ENCODE measurements at regions not wholly inside any gene's neighbourhood (a gene's known extent, or its start where the extent isn't known, plus 50 kb on each side); places are given as distances from the start of the nearest gene placed in this dataset.

DNA sequence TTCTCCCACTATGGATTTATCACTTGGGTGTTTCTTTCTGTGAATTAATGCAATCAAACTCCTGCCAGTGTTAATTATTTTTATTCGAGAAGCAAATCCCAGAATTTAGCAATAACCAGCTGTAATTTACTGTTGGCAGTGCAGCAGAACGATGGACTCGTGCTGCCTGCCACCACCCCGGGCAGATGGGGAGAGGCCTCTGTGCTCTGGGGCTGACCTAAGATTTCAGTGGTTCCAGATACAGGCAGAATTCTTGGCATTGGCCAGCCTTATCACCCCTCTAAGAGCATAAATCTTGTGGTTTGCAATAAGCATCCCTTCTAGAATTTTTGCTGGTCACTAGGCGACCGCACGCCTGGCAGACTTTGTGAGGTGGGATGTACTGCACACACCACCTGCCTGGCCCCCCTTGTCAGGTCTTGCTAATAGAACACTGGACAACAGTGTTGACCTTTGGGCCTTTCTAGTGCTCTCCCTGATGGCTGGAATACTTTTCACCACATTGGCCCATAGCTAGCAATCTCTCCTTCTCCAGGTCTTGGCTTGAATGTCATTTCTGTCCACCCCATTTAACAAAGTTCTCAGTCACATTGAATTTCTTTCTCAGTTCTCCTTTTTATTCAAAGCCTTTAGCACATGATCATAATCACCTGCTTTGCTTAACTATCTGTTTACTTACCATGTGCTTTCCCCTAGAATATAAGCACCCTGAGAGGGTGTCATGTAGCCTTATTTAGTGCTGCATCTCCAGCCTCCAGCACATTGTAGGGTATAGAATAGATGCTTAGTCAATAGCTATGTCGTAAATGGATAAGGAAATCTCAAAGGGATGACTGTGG, 122.1 kb upstream of the DYNLRB2 start:
- DNase-seq: no peak

DNA sequence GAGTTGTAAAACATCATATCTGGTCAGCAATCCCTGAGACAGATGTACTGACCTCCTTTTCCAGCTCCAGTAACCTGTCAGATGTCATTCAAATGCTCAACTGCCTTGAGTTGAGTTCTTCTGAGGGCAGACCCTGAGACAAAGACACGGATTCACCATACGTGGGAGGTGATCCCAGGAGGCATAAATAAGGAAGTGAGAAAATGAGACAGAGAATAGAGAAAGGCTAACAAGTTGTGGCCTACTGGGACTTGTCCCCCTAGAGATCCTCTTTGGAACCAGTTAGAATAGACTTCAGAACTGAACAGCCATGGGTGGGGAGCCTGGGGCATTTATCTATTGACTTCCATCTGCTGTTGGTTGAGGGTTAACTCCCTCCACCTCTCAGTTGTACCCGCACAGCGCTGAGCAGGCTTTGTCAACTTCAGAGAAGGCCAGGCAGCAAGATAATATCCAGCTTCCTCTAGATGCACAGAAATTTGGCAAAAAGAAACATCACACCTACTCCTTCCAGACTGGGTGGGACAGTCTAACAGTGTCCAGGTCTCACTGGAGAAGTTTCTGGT, 123.0 kb upstream of the DYNLRB2 start:
- DNase-seq: no peak

DNA sequence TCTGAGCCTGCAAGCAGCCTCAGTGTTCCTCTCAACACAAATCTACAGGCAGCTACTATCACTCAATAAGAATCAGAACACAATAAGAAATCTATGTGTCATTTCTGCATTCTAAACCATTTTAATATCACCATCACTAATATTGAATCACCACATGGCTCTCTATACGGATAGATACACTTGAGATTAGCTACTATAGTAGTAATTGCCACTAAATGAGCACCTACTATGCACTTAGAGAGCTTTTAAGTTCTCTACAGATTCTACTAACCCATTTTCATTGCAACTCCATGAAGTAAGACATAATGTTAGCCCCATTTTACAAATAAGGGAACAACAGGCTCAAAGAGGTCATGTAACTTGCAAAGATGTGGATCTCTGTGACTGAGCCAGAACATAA, 132.8 kb upstream of the DYNLRB2 start:
- no peak for DNase-seq

DNA sequence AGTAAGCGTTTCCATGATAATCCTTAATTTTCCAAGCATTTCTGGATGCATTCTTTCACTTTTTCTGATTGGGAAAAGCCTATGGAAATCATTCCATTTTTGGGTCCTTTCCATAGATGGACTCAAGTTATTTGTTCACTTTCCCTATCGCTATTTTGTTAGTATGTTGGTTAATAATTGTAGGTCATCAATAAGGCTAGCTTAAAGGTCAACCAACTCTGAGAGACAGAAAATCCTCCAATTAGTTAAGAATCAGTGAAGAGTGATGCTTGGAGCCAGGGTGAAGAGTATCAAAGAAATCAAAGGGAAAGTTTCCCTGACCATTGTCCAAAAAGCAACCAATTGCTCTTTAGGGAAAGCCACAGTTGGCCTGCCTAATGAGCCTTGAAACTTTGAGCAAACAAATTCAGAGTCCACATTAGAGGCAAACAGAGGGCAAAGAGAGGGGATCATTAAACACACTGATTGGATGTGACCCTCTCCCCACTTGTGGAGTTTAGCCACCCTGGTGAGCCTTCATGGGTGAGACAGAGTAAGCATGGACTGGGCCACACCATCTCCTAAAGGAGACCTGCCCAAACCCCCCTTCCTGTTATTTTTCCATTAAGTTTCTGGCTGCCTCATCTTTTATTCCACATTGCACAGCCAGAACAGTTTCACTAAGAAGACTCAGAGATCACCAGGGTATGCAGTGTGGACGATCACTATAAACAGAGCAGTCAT, 133.4 kb upstream of the DYNLRB2 start:
- no peak for DNase-seq

DNA sequence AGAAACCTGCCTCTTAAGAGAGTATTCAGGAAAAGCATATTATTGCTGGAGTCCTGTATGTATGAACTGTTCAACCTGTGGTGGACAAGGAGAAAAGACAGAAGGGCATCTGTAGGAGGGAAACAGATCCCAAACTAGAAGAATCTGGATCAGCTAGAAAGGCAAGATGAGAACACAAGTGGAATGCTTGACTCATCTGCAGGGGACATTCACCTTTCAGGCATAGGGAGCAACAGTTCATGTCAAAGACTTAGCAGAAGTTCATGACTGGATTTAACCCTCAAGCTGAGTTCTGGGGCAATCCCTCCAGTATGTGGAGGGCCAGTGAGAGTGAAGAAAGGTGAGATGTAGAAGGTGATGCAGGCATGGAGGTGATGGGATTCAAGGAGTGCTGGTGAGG, 135.9 kb upstream of the DYNLRB2 start:
- no peak for DNase-seq

DNA sequence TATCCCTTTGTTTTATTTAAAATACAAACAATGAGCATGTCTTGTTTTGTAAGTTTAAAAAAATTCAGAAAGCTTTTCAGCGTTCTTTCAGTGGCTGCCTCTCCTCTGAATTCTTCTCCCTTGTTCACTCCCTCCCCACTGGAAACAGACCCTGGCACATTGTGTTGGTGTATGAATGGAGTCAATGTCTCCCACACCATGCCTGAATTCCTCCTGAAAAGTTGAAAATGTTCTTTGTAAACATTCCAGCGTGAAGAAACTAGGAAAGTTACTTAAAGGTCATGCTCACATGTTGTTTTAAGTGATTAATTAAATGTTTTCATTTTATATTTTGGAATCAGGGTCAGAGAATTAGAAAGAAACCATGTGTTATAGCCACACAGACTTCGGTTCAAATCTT, 136.9 kb upstream of the DYNLRB2 start:
- DNase-seq: no peak

DNA sequence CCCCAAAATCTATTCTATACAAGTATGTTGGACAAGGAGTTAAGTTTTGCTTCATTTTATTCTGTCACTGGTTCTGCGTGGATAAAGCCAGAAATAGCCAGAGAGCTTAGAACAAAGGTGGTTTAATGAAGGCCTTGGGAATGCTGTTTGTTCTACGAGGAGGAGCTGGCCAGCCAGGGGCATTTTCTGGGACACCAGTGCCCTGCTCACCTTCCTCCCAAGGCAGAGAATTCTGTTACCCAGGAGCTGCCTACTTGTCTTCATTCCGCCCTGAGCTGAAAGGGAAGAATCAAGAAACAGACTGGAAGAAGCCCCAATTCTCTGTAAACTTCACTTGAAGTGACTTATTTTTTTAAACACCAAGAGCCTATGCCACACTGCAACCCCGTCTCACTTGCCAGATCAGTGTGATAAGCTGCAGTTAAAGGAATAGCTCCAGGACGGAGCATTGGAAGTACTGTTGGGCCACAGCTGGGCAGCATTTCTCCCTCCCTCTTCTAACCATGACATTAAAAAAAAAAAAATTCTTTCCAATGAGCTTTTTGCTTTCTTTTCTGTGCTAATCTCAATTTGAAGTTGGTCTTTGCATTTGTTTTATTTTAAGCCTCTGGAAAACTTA, 149.8 kb upstream of the DYNLRB2 start:
- DNase-seq: no peak

DNA sequence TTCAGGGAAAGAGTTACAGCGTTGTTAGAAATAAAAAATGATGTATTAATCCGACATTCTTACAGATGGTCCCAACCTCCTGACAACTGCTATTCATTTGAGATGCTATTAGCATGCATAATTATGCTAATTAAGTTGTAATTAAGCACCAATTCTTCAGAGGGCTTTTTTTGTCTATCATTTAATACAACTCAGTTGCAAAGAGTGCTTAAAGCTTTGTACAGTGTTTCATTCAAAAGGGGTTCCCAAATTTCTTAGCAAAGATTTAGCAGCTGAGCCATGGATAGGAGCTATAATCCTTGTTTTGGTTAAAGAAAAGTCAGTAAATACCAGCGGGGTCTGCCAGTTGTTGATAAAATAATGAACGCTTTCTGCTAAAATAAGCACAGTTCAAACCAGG, 150.7 kb upstream of the DYNLRB2 start:
- no peak for DNase-seq

DNA sequence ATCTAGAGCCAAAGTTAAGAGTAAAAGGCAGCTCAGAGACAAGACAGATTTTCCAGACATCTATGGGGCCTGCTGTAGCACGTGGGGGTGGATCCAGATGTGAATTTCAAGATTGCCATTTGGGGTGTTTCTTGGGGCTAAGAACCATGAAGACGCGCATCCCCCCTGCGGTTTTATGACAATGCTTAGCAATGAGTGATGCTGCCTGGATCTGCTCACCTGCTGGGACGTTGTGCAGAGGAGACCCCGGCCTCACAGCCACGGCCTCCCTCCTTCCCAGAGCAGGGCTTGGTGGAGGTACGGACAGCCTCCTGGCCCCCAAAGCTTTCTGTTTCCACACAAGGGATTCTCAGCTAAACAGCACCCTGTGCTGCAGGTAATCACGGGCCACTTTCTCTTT, 151.5 kb upstream of the DYNLRB2 start:
- no peak for DNase-seq

DNA sequence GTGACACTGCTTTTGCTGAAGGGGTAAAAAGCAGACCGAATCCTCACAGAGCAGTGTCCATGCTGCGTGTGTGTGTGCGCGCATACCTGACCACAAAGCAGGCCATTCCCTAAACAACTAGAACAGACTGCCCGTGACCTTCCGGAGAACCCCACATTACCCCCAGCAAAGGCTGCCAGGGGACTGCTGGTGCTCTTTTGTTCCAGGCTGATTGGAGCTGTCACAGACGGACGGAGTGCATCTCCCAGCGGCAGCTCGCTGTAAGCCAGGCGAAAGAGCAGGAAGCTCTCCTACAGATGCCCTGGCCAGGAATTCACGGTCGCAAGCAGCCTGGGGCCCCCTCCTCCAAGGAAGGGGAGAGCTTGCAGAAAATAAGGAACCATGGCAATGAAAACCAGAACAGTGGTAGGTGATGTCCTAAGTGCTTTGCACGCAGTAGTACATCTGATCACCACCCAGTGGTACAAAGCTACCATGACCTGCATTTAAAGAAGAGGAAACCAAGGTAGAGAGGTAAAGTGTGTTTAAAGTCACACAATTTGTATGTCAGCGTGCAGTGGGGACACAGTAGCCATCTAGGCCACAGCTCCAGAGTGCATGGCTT, 153.4 kb upstream of the DYNLRB2 start:
- DNase-seq: no peak

DNA sequence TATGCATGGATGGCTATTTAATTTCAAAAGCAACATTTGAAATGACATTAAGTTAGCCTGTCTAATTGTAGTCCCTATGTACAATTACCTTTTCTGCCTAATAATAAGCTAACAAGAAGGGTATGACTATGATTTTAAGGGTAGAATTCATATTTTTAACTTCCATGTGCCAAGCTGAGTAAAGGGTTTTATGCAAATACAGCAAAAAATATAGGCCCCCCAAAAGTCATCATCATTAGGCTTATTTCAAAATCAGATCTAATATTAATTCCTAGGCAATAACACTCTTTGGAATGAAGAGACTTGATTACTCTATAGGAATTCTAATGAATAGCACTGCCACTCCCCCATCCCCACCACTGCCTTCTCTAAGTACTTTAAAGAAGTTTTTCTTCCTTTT, 155.9 kb upstream of the DYNLRB2 start:
- DNase-seq: no peak

DNA sequence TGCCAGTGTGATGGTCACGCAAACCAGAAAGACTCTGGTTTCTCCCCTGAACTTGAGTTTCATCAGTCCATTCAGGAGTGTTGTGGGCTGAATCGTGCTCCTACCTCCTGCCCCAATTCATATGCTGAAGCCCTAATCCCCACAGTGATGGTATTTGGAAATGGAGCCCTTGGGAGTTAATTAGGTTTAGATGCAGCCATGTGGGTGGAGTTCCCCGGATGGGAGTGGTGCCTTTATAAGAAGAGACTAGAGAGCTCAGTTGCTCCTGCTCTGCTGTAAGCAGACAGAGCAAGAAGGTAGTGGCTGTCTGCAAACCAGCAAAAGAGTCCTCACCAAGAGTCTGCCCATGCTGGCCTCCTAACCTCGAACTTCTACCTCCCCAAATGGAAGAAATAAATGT, 160.3 kb upstream of the DYNLRB2 start:
- DNase-seq: no peak

DNA sequence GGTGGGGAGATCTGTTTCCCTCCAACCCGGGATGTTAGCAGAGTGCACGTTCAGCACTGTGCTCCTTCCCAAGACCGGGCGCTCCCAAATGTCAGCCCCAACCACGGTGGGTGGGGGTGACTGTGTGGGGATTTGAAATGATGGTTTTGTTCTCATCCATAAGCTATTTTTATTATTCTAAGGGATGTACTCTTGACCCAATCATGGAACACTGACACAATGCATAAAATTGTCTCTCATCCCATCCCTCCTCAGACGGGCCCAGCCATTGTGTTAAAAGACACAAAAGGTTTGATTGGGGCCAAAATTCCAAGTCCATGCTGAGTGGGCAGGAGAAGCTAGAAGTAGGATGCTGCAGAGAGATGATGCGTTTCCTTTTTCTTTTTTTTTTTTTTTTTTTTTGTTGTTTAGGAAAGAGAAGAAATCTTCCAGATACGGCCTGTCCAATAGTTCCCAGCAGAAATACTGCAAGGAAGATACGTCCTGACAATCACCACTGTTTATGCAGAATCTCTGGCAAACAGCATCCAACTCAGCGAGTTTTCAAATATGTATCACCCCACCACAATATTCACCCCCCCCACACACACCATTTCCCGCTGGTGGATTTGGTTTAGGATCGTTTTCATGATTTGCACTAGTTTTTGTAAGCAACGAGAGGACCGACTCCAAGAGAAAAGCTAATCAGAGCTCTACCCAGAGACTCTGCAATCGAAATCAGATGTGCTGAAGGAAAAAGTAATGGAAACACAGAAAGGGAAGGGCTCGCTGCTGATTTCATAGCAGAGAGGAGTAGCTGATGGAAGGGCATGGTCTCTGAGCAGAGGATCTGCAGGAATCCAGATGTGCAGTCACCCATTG, 163.5 kb upstream of the DYNLRB2 start:
- DNase-seq: no peak

DNA sequence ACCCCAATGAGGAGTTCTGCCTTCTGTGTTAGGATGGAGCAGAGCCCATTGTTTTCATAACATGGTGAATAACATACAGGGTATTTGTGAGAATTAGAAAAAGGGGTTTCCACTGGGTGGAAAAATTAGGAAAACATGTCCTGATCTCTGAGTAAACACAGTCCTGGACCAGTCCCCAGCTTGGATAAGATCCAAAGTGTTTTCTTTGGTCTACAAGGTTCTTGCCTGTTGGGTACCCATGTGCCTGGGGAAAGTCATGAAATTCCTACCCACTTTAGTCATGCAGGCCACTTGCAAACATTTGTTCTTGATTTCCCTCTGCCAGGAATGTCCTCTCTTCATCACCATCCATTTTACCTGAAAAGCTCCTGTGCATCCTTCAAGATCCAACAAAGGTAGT, 164.8 kb upstream of the DYNLRB2 start:
- no peak for DNase-seq

DNA sequence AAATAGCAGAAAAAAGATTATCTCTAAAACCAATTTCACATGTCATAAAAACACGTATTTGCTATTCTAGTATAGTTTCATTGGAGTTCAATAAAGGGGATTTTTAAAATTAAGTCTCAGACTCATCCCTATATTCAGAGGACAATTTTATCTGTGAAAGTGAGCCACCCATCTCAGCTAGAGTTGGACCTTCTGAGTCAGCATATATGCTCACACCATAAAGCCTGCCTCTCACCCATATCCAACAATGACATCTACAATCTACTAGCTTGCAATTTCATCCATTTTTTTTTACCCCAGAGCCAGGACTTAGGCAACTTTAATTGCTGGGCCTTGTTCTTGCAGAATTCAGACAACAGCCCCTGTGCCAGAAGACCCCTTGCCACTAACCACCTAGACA, 165.3 kb upstream of the DYNLRB2 start:
- no peak for DNase-seq

DNA sequence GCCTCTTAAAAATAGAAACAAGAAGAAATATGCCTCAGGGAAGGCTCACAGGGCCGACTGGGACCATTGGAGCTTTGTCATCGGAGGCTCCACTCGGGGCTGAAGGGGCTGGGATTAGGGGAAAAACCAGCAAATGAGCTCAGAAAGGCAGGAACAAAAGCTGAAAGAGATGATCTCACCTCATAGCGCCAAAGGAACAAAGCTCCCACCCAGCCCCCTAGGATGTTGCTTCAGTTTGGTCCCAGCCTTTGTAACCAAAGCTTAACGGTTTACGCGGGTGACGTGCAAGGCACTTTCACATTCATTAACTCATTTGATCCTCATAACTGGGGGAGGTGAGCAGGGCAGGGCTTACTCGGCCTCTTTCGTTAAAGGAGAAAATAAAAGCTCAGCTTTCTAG, 168.5 kb upstream of the DYNLRB2 start:
- DNase-seq: no peak

DNA sequence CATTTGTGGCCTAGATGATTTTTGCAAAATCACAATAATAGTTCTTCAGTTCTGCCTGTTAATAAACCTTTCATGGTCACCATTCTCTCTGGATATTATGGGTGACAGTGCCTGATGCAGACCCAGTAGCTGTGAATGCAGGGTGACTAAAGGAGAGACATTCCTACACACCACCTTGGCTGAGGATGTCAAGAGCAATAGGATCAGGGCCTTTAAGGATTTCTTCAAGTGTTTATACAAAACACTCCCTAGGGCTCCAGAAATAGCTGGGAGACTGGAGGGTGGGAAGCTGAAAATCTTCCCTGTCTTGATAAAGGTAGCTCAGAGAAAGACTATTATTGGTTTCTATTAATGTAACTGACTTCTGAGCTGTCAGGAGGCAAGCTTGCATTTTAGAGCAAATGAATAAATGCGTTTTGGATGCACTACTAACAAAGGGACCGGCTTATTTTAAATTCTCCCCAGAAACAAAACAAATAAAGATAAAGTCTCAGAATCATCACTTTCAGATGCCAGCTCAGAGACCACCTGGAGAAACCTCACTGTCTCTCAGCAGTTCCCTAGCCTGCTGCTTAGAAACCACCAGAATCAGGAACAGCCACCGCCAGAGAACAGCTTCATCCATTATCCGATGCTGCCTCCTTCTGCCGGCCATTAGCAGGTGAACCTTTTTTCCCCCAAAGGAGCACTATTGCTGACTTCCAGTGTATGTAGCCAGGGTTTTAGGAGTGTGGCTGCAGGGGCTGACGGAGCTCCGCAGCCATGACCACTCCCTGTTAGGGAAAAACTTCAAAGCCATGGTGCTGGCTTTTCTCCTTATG, 171.4 kb upstream of the DYNLRB2 start:
- DNase-seq: no peak

DNA sequence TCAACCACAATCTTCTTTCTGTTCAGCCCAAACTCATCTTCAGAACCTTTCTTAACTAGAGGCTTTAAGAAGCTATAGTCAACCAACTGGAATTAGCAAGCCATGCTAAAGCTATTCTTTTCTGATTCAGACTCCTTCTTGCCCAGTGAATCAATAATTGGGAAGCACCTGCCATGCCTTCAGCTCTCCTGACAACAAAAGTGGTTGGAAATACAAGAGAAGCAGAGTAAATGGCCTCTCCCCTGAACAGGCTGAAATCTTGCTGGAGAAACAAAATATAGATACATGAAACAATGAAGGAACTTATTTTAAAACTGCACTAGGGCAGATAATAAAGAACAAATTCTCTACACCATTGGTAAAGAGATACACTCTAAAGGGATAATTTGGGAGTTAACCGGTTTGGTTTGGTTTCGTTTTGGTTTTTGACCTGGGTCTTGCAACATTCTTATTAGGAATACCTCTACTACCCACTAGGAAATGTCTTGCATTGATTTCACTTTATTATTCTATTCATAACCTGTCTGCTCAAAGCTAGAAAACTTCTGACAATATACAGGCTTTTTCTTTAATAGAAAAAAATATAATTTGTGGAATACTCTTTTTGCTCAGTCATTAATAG, 173.6 kb upstream of the DYNLRB2 start:
- no peak for DNase-seq

DNA sequence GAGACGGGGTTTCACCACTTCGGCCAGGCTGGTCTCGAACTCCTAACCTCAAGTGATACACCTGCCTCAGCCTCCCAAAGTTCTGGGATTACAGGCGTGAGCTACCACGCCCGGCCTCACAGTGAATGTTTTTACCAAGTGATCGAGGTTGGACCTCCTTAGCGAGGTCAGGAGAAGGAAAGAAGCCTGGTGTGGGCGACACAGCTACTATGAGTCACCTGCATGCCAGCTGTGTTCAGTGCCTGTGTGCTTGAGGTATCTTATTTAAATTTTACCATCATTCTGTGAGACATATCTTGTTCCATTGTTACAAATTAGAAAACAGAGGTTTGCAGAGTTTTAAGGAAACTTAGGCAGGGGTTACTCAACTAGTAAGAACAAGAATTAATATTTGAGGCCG, 174.8 kb upstream of the DYNLRB2 start:
- no peak for DNase-seq

DNA sequence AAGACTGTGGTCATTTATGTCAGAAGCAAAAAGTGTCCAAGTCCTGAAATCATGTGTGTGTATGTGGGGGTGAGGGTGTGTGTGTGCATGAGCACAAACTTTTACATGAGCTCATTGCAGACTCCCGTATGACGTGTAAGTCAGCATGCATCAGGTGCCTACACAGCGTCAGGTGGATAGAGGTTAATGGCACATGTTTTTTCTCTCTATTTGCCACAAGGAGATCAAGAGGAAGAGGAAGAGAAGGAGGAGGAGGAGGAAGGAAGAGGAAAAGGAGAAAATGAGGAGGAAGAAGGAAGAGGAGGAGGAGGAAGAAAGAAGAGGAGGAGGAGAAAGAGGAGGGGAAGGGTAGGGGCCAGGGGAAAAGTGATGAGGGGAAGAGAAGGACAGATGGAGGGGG, 178.0 kb upstream of the DYNLRB2 start:
- DNase-seq: no peak

DNA sequence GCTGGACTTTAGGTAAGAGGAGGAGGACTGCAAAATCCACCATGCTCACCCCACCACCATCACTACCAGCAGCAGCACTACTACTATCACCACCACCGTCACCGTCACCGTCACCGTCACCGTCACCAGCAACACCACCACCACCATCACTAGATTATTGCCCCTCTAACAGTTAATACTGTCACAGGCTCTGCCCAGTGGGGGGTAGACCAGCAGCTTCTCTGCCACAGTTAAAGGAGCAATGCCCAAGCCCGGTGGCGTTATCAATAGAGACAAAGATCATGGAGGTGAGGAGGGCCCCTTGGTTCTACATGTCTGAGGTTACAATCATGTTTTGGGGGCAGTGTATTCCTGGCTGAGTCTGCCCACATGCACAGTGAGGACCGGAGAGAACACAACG, 184.4 kb upstream of the DYNLRB2 start:
- no peak for DNase-seq
